CD14-positive monocyte (primary cell): ENCODE measurements at regions not wholly inside any gene's neighbourhood (a gene's known extent, or its start where the extent isn't known, plus 50 kb on each side); places are given as distances from the start of the nearest gene placed in this dataset.

Experiments used
- DNase-seq, 3 donors: peaks; one replicate each; pipeline ENCODE4 v3.0.0-alpha.2; 2011 to 2022
- H2AFZ ChIP-seq: 2 replicates; pipeline ENCODE4 v1.6.0; 2012; ENCODE audit warnings: mild to moderate bottlenecking, low read depth, low read length, inconsistent platforms; ENCODE audit not compliant: insufficient read depth, poor library complexity, severe bottlenecking
- H3K27ac ChIP-seq, 2 donors: 1 replicate in 1 of 2; 2 replicates in 1 of 2; pipeline ENCODE4 v1.5.1; 2012 to 2013; ENCODE audit warnings: low read length in 2 of 2, control low read depth in 1 of 2, inconsistent platforms in 1 of 2, low read depth in 1 of 2, mild to moderate bottlenecking in 1 of 2
- H3K27me3 ChIP-seq, 2 donors: one replicate each; pipeline versions ENCODE4 v1.6.0 to v1.6.1; 2011 to 2013; ENCODE audit warnings: low read length in 2 of 2; ENCODE audit not compliant: control insufficient read depth in 2 of 2, insufficient read depth in 2 of 2
- H3K36me3 ChIP-seq, 2 donors: replicated peaks in 1 of 2; 1 replicate in 1 of 2; 2 replicates in 1 of 2; pipeline versions ENCODE4 v1.5.1 to v1.6.1; 2012 to 2013; ENCODE audit warnings: low read length in 2 of 2, control low read depth in 1 of 2, inconsistent platforms in 1 of 2, mild to moderate bottlenecking in 1 of 2; ENCODE audit not compliant: insufficient read depth in 2 of 2, control insufficient read depth in 1 of 2
- H3K4me1 ChIP-seq, 2 donors: 1 replicate in 1 of 2; 2 replicates in 1 of 2; pipeline versions ENCODE4 v1.5.1 to v1.6.1; 2012 to 2013; ENCODE audit warnings: low read length in 2 of 2, control low read depth in 1 of 2, inconsistent platforms in 1 of 2, mild to moderate bottlenecking in 1 of 2, moderate library complexity in 1 of 2; ENCODE audit not compliant: insufficient read depth in 2 of 2, control insufficient read depth in 1 of 2
- H3K4me2 ChIP-seq: replicated peaks from 2 replicates; pipeline ENCODE3; 2012; ENCODE audit warnings: low read length, moderate library complexity, mild to moderate bottlenecking; ENCODE audit not compliant: poor library complexity, severe bottlenecking; ENCODE audit errors: extremely low read depth
- H3K4me3 ChIP-seq, 3 experiments: fragments of 200-600 bp in 1 of 3; sonication (generic) in 1 of 3; replicated peaks in 1 of 3; 1 replicate in 2 of 3; 2 replicates in 1 of 3; pipeline ENCODE4 v1.5.1; 2011 to 2013; ENCODE audit warnings: low read length in 3 of 3, mild to moderate bottlenecking in 3 of 3, control low read depth in 2 of 3, low read depth in 2 of 3, inconsistent platforms in 1 of 3, moderate library complexity in 1 of 3
- H3K79me2 ChIP-seq: 2 replicates; pipeline ENCODE4 v1.6.0; 2012; ENCODE audit warnings: mild to moderate bottlenecking, control low read depth, inconsistent platforms, low read length, moderate library complexity; ENCODE audit not compliant: insufficient read depth
- H3K9ac ChIP-seq: 2 replicates; pipeline ENCODE4 v1.6.0; 2017; ENCODE audit warnings: low read length, mild to moderate bottlenecking; ENCODE audit not compliant: insufficient read depth, poor library complexity, severe bottlenecking
- H3K9me3 ChIP-seq, 2 donors: replicated peaks in 1 of 2; 1 replicate in 1 of 2; 2 replicates in 1 of 2; pipeline versions ENCODE4 v1.5.1 to v1.6.1; 2012 to 2013; ENCODE audit warnings: low read length in 2 of 2, control low read depth in 1 of 2; ENCODE audit not compliant: control insufficient read depth in 1 of 2, insufficient read depth in 1 of 2
- H4K20me1 ChIP-seq: 2 replicates; pipeline ENCODE4 v1.6.0; 2012; ENCODE audit warnings: mild to moderate bottlenecking, low read length, control low read depth, moderate library complexity; ENCODE audit not compliant: insufficient read depth
- H3K27ac Mint-ChIP-seq, 7 donors: one replicate each; pipeline ENCODE4 v1.8.0; 2020; ENCODE audit warnings: mild to moderate bottlenecking in 7 of 7, mixed read lengths in 7 of 7, moderate library complexity in 6 of 7, inconsistent platforms in 2 of 7
- H3K27me3 Mint-ChIP-seq, 3 donors: one replicate each; pipeline ENCODE4 v1.8.0; 2021 to 2022; ENCODE audit warnings: low read depth in 3 of 3, mild to moderate bottlenecking in 3 of 3, mixed read lengths in 3 of 3, moderate library complexity in 3 of 3, inconsistent platforms in 1 of 3
- H3K36me3 Mint-ChIP-seq, 2 donors: one replicate each; pipeline ENCODE4 v1.8.0; 2020; ENCODE audit warnings: mixed read lengths in 2 of 2, inconsistent platforms in 1 of 2, mild to moderate bottlenecking in 1 of 2
- H3K4me1 Mint-ChIP-seq: one replicate; pipeline ENCODE4 v1.8.0; 2020; ENCODE audit warnings: mild to moderate bottlenecking, mixed read lengths
- H3K4me3 Mint-ChIP-seq, 2 donors: one replicate each; pipeline ENCODE4 v1.8.0; 2020; ENCODE audit warnings: mild to moderate bottlenecking in 2 of 2, mixed read lengths in 2 of 2, moderate library complexity in 1 of 2
- H3K9me3 Mint-ChIP-seq, 7 donors: one replicate each; pipeline ENCODE4 v1.8.0; 2020 to 2022; ENCODE audit warnings: mixed read lengths in 7 of 7, mild to moderate bottlenecking in 6 of 7, moderate library complexity in 6 of 7, inconsistent platforms in 2 of 7
- CTCF ChIP-seq: fragments of 200-600 bp; IDR thresholded peaks from one replicate; pipeline ENCODE4 v1.8.0; 2022; ENCODE audit warnings: antibody characterized with exemption, mild to moderate bottlenecking
- WGBS: methylation state at CpG from one replicate; pipeline ENCODE4 v1.1.5; 2013; ENCODE audit warnings: missing lambda C conversion rate; ENCODE audit not compliant: insufficient coverage; 5-methylcytosine and 5-hydroxymethylcytosine counted together
- intact Hi-C, 2 donors: fragments of 100-400 bp; cut with micrococcal nuclease; formaldehyde crosslinking; loops; one replicate each; pipeline versions ENCODE4 v1.15.0 to v1.15.1; 2023

GRCh38 chr3:106624154-106624553 lies 753.1 kb upstream of the CCDC54 start:
- Histone ChIP-seq H3K9ac (no peak overlapping the region), H4K20me1 (no peaks in the 10 kb centered on the region), H3K36me3 (no peaks in the 10 kb centered on the region), H2AFZ (no peak overlapping the region), H3K9me3 (peaks cover 7 to 9% of the 10 kb centered on the region in 2 donors), H3K79me2 (no peaks in the 10 kb centered on the region), H3K4me1 (no peaks in the 10 kb centered on the region), H3K4me3 (no peak overlapping the region), H3K27me3 (no peaks in the 10 kb centered on the region), H3K27ac (no peak overlapping the region), H3K4me2 (no peak overlapping the region)
- H3K4me1 Mint-ChIP-seq, result no peaks in the 10 kb centered on the region
- H3K27me3 Mint-ChIP-seq, result no peaks in the 10 kb centered on the region
- intact Hi-C loops, result no loop called here
- H3K9me3 Mint-ChIP-seq, result peaks cover 8 to 24% (median 16%) of the 10 kb centered on the region in 7 donors
- WGBS, result 83% methylated on average over 1 of the region's 1 CpG
- no peak overlapping the region for H3K4me3 Mint-ChIP-seq
- no peaks in the 10 kb centered on the region for H3K36me3 Mint-ChIP-seq
- no peak for DNase-seq
- no peak overlapping the region for H3K27ac Mint-ChIP-seq
- no peak for TF ChIP-seq CTCF

- H3K9me3 Mint-ChIP-seq, result peaks cover 0 to 13% (median 8%) of the 10 kb centered on the region in 7 donors
- H2AFZ ChIP-seq, result no peak overlapping the region
- intact Hi-C loops, result no loop called here
- no peaks in the 10 kb centered on the region for H3K4me1 ChIP-seq
- no peak overlapping the region for H3K27ac ChIP-seq
- TF ChIP-seq CTCF, result no peak
- no peak overlapping the region for H3K4me2 ChIP-seq
- no peaks in the 10 kb centered on the region for H3K36me3 Mint-ChIP-seq
- no peaks in the 10 kb centered on the region for H4K20me1 ChIP-seq
- H3K79me2 ChIP-seq, result no peaks in the 10 kb centered on the region
- no peaks in the 10 kb centered on the region for H3K27me3 Mint-ChIP-seq
- no peak overlapping the region for H3K9ac ChIP-seq
- no peak for DNase-seq
- H3K4me3 ChIP-seq, result no peak overlapping the region
- no peaks in the 10 kb centered on the region for H3K27me3 ChIP-seq
- H3K9me3 ChIP-seq, result peaks cover 2 to 9% of the 10 kb centered on the region in 2 donors
- no peak overlapping the region for H3K27ac Mint-ChIP-seq
- H3K36me3 ChIP-seq, result no peaks in the 10 kb centered on the region
- H3K4me3 Mint-ChIP-seq, result no peak overlapping the region
- H3K4me1 Mint-ChIP-seq, result no peaks in the 10 kb centered on the region
Observed at GRCh38 chr3:106628407-106628806, 748.8 kb upstream of the CCDC54 start.
